8988T (cell line): ENCODE measurements at regions not wholly inside any gene's neighbourhood (a gene's known extent, or its start where the extent isn't known, plus 50 kb on each side); places are given as distances from the start of the nearest gene placed in this dataset.
"Not testable (repeated sequence)": the region's sequence is repeated elsewhere in the genome, so short reads cannot be mapped to it uniquely, and the experiment has no call there.

Experiments used
- DNase-seq: peaks from one replicate; pipeline ENCODE4 v3.0.0; 2011

- DNase-seq, result not testable (repeated sequence)
Observed at GRCh38 chr14:94820932-94821331, 51.0 kb upstream of the GSC start.
